NCI-H82 treated with DMSO at 0.1 percent for 48 hours (cell line): ENCODE measurements at regions not wholly inside any gene's neighbourhood (a gene's known extent, or its start where the extent isn't known, plus 50 kb on each side); places are given as distances from the start of the nearest gene placed in this dataset.

Experiments
- DNase-seq: peaks from one replicate; lab custom pipeline; 2025; ENCODE audit not compliant: unreplicated experiment; lab: John Stamatoyannopoulos, UW

- DNase-seq: no peak
Measured at GRCh38 chr9:13568841-13569601, 289.5 kb upstream of the MPDZ start.

DNA sequence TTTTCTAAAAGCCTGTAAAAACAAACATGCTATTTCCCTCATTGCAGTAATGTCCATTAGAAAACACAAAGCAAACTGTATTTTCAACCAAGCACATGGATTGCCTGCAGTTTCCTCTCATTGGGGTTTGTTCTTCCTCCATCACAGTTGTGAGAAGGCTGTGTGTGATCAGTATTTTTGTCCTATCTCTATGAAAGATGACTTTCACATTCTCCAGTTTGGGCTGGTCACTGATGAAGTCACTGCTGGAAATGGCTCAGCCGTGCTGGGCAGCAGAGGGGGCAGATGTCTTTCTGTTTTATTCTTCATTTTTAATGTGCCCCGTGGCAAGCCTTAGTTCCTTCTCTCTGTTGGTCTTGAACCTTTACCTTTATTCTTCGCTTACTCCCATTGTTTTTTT is 288.9 kb upstream of the MPDZ start:
- no peak for DNase-seq

GRCh38 chr9:13567833-13568232 is 288.3 kb upstream of the MPDZ start:
- no peak for DNase-seq

DNA sequence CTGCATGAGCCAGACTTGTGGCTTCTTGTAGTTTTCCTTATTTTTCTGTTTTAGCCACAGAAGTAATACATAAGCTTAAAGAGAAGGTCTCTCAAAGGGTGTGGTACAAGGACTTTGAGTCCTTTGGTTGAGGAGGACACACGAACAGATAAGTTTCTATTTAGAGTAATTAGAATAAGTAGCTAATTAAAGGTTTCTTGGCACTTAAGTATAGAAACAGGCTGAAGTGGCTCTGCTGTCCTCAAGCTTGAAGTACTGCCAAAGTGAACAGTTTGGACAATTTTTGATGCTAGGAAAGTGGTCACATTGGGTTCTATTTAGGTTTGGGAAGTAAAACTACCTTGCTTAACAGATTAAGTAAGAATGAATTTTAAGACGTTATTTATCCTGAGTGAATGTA is 278.3 kb upstream of the MPDZ start:
- no peak for DNase-seq

GRCh38 chr9:13556656-13557055 is 277.2 kb upstream of the MPDZ start:
- no peak for DNase-seq

DNA sequence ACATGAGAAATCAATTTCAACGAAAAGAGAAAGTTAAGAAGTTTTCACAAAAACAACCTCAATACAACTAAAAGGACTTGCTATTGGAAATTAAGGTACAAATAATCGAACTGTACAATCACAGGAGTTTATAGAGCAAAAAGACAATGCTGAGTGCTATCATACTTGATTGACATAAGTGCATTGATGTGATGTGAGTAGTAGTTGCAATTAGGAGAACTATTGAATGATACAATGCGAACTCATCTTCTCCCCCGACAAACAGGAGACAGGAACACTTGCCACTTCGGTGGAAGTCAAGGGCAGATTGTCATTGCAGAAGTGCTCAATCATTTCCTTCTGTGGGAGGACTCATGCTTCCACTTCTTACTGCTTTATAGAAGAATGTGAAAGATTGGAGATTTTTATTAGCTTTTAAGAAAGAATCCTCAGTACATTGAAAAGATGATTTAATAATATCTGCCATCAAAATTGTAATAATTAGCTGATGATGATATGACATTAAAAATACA is 276.6 kb upstream of the MPDZ start:
- DNase-seq: no peak

GRCh38 chr9:13555516-13555915 is 276.0 kb upstream of the MPDZ start:
- DNase-seq: no peak

DNA sequence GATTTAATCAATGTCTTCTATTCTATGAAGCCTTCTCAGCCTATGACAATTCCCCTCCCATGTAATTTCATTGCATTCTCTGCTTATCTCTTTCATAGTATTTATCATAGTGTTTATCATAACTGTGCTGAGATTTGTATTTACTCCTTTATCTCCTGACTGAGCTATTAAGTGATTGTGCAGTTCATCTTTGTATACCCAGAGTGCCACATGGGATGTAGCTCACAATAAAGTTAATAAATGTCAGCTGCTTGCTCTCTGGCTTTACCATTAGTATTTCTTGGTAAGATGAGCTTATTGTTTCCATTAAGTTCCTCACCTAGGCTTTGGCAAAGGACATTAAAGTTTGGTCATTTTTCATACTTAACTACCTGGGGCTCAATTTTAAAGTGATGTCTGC is 275.1 kb upstream of the MPDZ start:
- no peak for DNase-seq

DNA sequence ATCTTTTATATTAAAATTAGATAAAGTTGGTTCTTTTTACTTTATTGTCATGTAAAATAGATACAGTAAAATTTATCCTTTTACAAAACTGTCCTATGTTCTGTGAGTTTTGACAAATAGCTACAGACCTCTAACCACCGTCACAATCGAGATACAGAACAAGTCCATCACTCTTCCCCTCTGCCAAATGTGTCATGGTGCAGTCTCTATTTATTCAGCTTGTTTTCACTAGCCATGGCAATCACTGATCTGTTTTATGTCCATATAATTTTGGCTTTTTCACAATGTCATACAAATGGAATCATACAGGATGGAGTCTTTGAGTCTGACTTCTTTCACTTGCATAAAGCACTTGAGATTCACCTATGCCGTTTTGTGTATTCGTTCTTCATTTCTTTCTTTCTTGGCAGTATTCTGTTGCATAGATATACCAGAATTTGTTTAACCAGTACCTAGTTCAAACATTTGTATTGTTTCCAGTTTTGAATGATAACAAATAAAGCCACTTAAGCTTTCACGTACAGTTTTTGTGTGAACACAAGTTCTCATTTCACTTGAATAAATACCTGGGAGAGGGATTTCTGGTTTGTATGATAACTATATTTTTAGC is 273.2 kb upstream of the MPDZ start:
- no peak for DNase-seq

- DNase-seq: no peak
Measured at GRCh38 chr9:13550519-13550918, 271.0 kb upstream of the MPDZ start.

- no peak for DNase-seq
Measured at GRCh38 chr9:13548535-13548934, 269.0 kb upstream of the MPDZ start.

GRCh38 chr9:13535141-13535540 is 255.6 kb upstream of the MPDZ start:
- no peak for DNase-seq

DNA sequence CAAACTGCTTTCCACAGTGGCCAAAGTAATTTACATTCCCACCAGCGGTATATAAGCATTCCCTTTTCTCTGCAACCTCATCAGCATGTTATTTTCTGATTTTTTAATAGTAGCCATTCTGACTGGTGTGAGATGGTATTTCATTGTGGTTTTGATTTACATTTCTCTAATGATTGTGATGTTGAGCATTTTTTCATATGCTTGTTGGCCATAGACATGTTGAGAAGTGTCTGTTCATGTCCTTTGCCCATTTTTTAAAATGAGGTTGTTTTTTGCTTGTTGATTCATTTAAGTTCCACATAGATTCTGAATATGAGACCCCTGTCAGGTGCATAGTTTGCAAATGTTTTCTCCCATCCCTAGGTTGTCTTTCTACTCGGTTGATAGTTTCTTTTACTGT is 254.5 kb upstream of the MPDZ start:
- DNase-seq: no peak

GRCh38 chr9:13532407-13532806 is 252.9 kb upstream of the MPDZ start:
- no peak for DNase-seq

- peak; percentile 74 for DNase-seq
Measured at GRCh38 chr9:13529321-13530104, 250.0 kb upstream of the MPDZ start.

DNA sequence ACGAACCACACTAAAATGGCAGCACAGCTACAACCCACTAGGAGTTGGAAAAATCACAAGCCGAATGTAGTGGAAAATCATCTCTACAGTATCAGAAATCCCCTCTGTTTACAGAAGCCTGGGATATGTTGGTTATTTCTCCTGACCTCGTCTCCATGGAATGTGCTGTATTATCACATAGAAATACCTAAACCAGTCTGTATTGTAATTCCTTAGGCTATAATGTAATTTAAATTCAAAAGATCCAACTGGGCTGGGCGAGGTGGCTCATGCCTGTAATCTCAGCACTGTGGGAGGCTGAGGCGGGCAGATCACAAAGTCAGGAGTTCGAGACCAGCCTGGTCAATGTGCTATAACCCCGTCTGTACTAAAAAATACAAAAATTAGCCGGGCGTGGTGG is 244.8 kb upstream of the MPDZ start:
- no peak for DNase-seq

GRCh38 chr9:13520069-13520468 is 240.6 kb upstream of the MPDZ start:
- DNase-seq: no peak

DNA sequence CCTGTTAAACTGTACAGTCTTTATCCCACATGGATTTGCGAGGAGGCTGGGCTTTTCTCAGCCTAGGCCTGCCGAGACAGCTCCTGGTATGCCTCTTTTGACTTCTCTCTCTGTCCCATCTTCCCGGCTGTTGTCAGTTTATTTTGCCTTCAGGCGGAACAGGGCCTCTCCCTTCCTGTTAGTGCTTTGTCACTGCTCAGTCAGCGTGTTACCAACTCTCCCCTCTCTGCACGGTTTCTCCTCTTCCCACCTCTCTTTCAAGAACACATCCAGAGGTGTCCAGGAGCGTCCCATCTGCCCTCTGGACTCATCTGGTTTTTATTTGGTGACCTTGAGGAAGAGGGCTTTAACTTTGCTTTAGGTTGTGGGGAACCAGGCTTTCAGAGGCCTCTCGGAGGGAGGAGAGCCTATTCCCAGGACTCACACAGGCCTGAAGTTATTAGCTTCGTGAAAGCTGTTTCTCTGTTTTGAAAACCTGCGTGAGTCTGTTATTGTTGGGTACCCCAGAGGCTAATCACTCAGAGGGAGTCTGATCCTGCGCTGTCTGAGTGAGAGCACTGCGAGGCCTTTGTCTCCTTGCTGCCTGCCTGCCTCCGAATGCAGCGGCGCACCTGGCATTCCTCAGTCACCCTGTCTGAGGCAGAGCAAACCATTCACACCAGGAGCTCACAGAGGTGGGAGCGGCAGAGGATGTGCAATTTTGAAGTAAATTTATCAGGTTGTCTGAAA is 234.4 kb upstream of the MPDZ start:
- no peak for DNase-seq

DNA sequence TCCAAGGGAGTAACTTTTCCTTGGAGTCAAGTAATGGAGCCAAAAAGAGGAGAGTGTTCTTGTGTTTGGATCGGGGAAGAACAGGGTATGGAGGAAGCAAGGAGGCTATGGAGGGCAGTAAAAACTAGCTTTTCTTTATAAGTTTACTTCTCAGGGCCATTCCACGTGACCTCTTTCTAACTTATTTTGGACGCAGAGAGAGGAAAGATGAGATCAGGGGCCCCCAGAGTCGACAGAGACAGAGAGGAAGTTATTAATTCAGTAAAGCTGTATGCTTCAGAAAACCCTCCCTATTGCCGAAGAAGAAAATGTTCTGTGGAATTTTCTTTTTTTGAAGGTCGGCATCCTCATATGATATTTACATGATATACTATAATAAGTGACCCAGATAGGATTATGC is 233.8 kb upstream of the MPDZ start:
- DNase-seq: no peak

DNA sequence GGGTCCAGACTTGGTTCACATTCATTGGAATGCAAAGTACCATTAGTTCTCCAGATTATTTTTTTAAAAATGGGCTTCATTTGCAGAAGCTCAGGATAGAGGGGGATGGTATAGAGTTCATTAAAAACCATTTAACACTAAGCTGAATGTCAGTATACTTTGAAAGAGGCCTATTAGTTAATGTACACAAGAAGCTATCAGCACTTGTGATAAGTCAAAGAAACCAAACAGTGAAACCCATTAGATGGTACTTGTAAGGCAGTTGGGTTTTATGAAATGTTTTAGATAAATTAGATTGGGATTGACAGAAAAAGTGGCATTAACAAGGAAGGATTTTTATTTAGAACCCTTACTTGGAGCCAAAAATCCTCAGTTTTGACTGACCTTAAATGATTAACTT is 229.2 kb upstream of the MPDZ start:
- DNase-seq: no peak

DNA sequence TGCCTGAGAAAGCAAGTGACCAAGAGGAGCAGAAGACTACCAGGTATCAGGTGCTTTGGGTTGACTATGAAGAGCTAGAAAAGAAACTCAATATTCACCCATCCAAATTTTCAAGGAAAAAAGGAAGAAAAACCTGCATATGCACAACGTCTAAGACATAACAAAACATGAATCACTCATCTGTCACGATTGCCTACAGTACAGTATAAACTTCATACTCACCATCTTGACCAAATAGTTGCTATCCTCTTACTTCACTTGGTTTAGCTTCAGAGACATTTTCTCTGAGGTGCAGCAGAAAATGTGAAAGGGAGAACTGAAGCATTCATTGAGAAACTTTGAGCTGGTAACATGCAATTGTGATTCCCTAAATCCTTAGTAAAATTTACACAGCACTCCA is 228.6 kb upstream of the MPDZ start:
- no peak for DNase-seq
